ENCODE measurements at regions not wholly inside any gene's neighbourhood (a gene's known extent, or its start where the extent isn't known, plus 50 kb on each side); places are given as distances from the start of the nearest gene placed in this dataset.

GRCh38 chr5:164959761-164960160 is 1454.3 kb downstream of the MAT2B start:
- no peak for DNase-seq (ENCODE audit: low spot score)
- Mint-ChIP-seq H3K4me1 (ENCODE audit: low read depth) (no peaks in the 10 kb centered on the region), H3K27ac (ENCODE audit: unreplicated experiment) (no peak overlapping the region), H3K36me3 (ENCODE audit: low read depth) (no peaks in the 10 kb centered on the region), H3K9me3 (ENCODE audit: low read depth) (no peaks in the 10 kb centered on the region), H3K4me3 (ENCODE audit: unreplicated experiment) (no peak overlapping the region), H3K27me3 (ENCODE audit: low read depth) (no peaks in the 10 kb centered on the region)
- TF ChIP-seq CTCF (IDR thresholded peaks at IDR 0.05): no peak

GRCh38 chr5:164962329-164962961 is 1457.0 kb downstream of the MAT2B start:
- H3K27me3 Mint-ChIP-seq (ENCODE audit: low read depth): no peaks in the 10 kb centered on the region
- no peak overlapping the region for H3K4me3 Mint-ChIP-seq (ENCODE audit: unreplicated experiment)
- no peaks in the 10 kb centered on the region for H3K36me3 Mint-ChIP-seq (ENCODE audit: low read depth)
- H3K4me1 Mint-ChIP-seq (ENCODE audit: low read depth): no peaks in the 10 kb centered on the region
- TF ChIP-seq CTCF (IDR thresholded peaks at IDR 0.05): no peak
- no peak overlapping the region for H3K27ac Mint-ChIP-seq (ENCODE audit: unreplicated experiment)
- DNase-seq (ENCODE audit: low spot score): no peak
- no peaks in the 10 kb centered on the region for H3K9me3 Mint-ChIP-seq (ENCODE audit: low read depth)

GRCh38 chr5:164966611-164967010 is 1461.2 kb downstream of the MAT2B start:
- no peaks in the 10 kb centered on the region for H3K4me1 Mint-ChIP-seq (ENCODE audit: low read depth)
- H3K27ac Mint-ChIP-seq (ENCODE audit: unreplicated experiment): no peak overlapping the region
- no peaks in the 10 kb centered on the region for H3K27me3 Mint-ChIP-seq (ENCODE audit: low read depth)
- DNase-seq (ENCODE audit: low spot score): no peak
- no peaks in the 10 kb centered on the region for H3K36me3 Mint-ChIP-seq (ENCODE audit: low read depth)
- no peak overlapping the region for H3K4me3 Mint-ChIP-seq (ENCODE audit: unreplicated experiment)
- H3K9me3 Mint-ChIP-seq (ENCODE audit: low read depth): no peaks in the 10 kb centered on the region
- TF ChIP-seq CTCF (IDR thresholded peaks at IDR 0.05): no peak

GRCh38 chr5:164967354-164967753 is 1461.9 kb downstream of the MAT2B start:
- no peaks in the 10 kb centered on the region for H3K27me3 Mint-ChIP-seq (ENCODE audit: low read depth)
- H3K4me1 Mint-ChIP-seq (ENCODE audit: low read depth): no peaks in the 10 kb centered on the region
- H3K9me3 Mint-ChIP-seq (ENCODE audit: low read depth): no peaks in the 10 kb centered on the region
- no peak for TF ChIP-seq CTCF (IDR thresholded peaks at IDR 0.05)
- DNase-seq (ENCODE audit: low spot score): no peak
- no peak overlapping the region for H3K27ac Mint-ChIP-seq (ENCODE audit: unreplicated experiment)
- no peak overlapping the region for H3K4me3 Mint-ChIP-seq (ENCODE audit: unreplicated experiment)
- no peaks in the 10 kb centered on the region for H3K36me3 Mint-ChIP-seq (ENCODE audit: low read depth)

GRCh38 chr5:164972973-164973372 is 1467.6 kb downstream of the MAT2B start:
- H3K27me3 Mint-ChIP-seq (ENCODE audit: low read depth): no peaks in the 10 kb centered on the region

More at GRCh38 chr5:164972973-164973372, 1467.6 kb downstream of the MAT2B start:
- peaks cover 30% of the 10 kb centered on the region for H3K9me3 Mint-ChIP-seq (ENCODE audit: low read depth)
- no peak overlapping the region for H3K27ac Mint-ChIP-seq (ENCODE audit: unreplicated experiment)
- TF ChIP-seq CTCF (IDR thresholded peaks at IDR 0.05): no peak
- H3K36me3 Mint-ChIP-seq (ENCODE audit: low read depth): no peaks in the 10 kb centered on the region
- no peak overlapping the region for H3K4me3 Mint-ChIP-seq (ENCODE audit: unreplicated experiment)
- DNase-seq (ENCODE audit: low spot score): no peak
- no peaks in the 10 kb centered on the region for H3K4me1 Mint-ChIP-seq (ENCODE audit: low read depth)
